ENCODE measurements at regions not wholly inside any gene's neighbourhood (a gene's known extent, or its start where the extent isn't known, plus 50 kb on each side); places are given as distances from the start of the nearest gene placed in this dataset.
A peak's percentile ranks its signal among the peaks of the same experiment; 100 is the strongest.
"Not testable (repeated sequence)": the region's sequence is repeated elsewhere in the genome, so short reads cannot be mapped to it uniquely, and the experiment has no call there.

GRCh38 chrX:94041881-94042280, 367.9 kb downstream of the FAM133A start:
- DNase-seq: no peak

DNA sequence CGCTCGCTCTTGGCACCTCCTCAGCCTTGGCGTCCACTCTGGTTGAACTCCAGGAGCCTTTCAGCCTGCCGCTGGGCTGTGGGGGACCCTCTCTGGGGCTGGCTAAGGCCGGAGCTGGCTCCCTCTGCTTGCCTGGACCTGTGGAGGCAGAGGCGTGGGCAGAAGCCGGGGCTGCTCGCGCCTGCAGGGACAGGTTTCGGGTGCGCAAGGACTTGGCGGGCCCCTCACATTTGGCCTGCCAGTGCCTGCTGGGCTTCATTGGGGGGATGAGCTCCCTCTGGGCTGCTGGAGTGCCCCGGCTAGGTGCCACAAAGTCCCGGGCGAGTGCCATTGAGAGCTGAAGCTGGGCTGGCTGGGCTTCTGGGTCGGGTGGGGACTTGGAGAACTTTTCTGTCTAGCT, 371.7 kb downstream of the FAM133A start:
- no peak for DNase-seq

DNA sequence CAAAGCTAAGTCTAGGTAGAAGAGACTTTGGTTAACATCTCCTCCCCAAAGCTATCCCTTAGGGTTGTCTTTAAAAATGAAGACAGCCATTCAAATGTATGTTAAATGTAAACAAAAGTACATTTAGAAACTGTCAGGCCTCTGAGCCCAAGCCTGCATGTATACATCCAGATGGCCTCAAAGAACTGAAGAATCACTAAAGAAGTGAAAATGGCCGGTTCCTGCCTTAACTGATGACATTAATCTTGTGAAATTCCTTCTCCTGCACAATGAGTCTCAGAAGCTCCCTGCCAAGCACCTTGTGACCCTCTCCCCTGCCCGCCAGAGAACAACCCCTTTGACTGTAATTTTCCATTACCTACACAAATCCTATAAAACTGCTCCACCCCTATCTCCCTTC, 377.9 kb downstream of the FAM133A start:
- DNase-seq: no peak

DNA sequence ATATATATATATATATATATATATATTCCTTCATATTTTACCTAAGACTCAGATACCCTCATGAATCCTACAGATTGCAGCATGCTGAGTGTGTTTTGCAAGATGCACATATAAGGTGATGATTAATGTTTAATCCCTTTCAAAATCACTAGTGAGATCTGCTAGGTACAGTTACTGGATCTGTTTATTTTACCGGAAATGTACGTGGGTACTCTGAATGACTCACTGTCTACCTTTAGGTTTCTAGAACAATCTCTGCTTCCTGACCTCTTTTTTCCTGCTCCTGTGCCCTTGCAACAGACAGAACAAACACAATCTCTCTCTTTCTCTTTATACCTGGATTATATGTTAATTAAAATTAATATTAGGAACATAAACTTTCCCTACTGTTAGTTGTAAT, 379.6 kb downstream of the FAM133A start:
- DNase-seq: no peak

DNA sequence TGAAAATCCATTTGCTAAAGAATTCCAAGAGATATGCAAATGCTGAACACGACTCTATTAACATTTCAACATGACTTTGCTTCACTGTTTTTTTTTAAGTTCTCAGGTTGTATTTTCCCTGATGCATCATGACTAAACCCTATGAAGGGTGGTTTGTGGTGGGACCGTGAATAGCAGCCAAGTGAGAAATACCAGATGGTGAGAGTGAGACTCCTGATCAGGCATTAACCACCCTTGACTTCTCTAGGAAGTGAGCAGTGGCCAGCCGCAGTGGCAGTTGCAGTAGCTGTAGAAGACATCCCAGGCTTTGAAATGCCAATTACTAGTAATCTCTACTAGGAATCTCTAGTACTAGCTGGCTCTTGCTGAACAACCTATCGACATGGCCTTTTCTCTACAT, 383.4 kb downstream of the FAM133A start:
- no peak for DNase-seq

- DNase-seq: peak; percentile 3
Observed at GRCh38 chrX:94058728-94059382, 384.8 kb downstream of the FAM133A start.

- DNase-seq: no peak
Observed at GRCh38 chrX:94065091-94065490, 391.1 kb downstream of the FAM133A start.

DNA sequence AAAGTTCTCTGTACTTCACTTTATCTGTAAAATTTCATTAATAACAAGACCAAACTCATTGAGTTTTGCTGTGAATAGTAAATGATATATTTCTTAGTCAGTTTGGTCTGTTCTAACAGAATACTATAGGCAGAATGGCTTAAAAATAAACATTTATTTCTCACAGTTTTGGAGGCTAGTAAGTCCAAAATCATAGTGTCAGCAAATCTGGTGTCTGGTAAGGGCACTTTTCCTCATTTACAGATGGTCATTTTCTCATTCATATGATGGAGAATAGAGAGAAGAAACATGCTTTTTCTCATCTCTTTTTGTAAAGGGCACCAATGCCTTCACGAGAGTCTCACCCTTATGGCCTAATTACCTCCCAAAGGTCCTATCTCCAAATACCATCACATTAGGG, 415.1 kb downstream of the FAM133A start:
- no peak for DNase-seq

GRCh38 chrX:94097868-94098267, 423.9 kb downstream of the FAM133A start:
- no peak for DNase-seq

DNA sequence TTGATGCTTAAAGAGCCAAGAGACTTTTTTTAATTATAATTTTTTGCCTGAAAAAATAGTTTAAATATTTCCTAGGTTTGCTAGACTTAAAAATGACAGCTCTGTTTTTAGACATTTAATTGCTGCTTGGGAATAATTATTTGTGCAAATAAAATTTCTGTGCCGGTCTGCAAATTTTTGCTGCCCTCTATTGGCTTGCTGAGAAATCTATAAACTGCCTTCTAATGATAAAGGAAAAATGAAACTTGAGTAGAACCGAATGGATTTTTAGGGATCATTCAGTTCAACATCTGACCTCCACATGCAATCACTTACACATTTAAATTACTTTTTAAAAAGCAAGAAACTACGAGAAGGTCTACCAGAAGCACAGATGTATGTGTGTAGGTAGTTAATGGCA, 434.0 kb downstream of the FAM133A start:
- DNase-seq: no peak

DNA sequence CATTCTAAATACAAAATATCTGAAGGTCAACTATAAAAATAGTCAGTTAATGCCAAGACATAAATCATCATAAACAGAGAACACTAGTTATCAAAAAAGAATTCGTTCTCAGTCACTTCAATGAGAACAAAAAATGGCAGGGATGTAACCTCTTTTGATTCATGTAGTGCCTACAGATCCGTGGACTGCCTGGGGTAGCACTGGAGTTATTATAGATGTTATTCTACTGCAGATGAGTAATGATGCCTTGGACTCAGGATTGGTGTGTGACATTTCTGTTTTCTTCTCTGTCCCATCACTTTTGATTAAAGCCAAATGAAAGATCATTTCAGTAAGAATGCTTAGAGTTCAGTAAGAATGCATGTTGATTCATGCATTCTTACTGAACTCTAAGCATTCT, 440.4 kb downstream of the FAM133A start:
- no peak for DNase-seq

DNA sequence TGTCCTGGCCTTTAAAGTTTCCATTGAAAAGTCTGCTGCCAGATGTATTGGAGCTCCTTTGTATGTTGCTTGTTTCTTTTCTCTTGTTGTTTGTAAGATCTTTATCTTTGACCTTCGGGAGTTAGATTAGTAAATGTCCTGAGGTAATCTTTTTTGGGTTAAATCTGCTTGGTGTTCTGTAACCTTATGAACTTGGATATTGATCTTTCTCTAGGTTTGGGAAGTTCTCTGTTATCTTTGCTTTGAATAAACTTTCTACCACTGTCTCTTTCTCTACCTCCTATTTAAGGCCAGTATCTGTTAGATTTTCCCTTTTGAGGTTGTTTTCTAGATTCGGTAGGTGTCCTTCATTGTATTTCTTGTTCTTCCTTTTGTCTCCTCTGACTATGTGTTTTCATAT, 447.8 kb downstream of the FAM133A start:
- no peak for DNase-seq

DNA sequence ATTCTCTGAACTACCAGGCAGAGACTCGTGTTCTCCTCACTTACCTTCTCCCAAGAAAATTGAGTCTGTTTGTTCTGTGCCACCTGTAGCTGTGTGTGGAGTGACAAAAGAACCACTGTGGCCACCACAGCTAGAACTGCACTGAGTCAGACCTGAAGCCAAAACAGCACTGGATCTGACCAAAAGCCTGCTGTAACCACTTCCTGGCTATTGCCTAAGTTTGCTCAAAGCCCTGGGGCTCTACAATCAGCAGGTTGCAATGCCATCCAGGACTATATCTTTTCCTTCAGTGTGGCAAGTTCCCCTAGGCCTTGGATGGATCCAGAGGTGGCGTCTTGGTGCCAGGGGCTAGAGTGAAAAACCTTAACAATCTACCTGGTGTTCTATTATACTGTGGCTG, 449.1 kb downstream of the FAM133A start:
- DNase-seq: no peak

DNA sequence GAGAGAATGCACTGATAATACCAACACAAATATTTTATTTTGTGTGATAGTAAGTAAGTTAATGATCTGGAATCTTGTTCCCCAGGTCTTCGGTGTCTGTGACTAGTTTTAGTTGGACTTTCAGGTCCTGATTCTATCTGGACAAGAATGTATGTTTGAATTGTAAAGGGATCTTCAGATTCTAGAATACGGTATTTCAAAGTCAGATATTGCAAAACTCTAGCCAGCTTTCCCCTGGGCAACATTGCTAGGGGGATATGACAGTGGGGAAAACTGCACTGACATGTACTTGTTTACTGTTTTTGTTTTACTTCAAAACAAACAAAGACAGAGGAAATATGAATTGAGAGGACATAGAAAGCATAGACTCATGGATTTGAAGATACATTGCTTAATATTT, 489.0 kb downstream of the FAM133A start:
- DNase-seq: no peak

DNA sequence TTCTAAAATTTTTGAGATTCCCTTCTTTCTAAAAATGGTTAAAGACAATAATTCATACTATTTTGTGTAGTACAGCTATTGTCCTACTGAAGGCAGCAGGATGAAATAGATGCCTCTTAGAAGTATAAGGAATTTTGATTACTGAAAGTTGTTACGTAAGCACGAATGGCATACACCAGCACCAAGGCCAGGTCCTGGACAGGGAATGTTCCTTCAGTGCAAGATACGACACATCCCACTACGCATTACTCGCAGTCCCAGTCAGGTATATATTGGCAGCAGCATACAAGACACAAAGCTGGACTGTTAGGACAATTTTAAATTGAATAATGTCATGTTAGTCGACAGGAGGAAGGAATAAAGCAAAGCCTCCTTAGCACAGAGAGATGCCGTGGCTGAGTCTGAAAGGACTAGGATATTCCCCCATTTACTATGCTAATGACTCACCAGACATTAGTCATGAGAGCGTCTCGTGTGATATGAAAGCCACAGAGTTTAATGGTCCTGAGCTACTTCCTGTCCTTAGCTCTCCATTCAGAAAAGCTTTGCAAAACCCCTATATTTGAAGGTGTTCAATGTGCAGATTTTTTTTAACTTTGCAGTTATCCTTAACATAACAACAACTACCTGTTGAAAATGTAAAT, 504.3 kb downstream of the FAM133A start:
- DNase-seq: no peak

GRCh38 chrX:94204524-94204923, 530.5 kb downstream of the FAM133A start:
- DNase-seq: no peak

- DNase-seq: no peak
Observed at GRCh38 chrX:94216738-94217137, 542.7 kb downstream of the FAM133A start.

DNA sequence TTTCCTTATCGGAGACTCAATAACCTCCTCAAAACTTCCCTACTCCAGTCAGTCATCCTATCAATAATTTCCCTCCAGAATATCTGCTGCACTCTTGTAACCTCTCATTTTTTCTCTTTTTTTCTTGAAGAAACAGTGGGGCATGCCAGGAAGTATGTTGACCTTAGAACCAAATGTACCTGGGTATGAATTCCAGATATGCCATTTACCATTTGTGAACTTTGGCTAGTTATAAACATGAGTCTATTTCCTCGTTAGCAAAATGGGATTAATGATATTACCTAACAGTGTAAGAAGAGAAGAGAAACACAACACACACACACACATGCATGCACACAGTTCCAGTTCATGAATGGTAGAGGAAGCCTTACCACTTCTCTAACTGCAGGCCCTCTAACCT, 578.2 kb downstream of the FAM133A start:
- DNase-seq: no peak

- no peak for DNase-seq
Observed at GRCh38 chrX:94256396-94256795, 582.4 kb downstream of the FAM133A start.

GRCh38 chrX:94265323-94265722, 591.3 kb downstream of the FAM133A start:
- DNase-seq: no peak

DNA sequence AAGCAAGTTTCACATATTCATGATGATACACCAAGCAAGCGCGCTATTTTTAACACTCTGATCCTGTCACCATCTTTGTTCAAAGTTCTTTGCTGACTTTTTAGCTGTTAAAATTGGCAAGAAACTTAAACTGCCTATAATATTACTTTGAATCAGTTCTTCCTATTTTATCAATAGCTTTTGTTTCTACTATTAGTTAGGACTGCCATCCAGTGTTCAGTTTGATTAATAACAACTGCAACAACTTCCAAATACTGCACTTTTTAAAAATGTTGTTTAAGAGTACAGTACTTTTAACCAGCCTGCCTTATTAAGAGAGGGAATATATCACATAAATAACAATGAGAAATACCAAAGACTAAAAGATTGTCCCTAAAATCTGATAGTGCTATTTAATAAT, 614.3 kb downstream of the FAM133A start:
- DNase-seq: no peak

- DNase-seq: no peak
Observed at GRCh38 chrX:94288972-94289371, 615.0 kb downstream of the FAM133A start.

DNA sequence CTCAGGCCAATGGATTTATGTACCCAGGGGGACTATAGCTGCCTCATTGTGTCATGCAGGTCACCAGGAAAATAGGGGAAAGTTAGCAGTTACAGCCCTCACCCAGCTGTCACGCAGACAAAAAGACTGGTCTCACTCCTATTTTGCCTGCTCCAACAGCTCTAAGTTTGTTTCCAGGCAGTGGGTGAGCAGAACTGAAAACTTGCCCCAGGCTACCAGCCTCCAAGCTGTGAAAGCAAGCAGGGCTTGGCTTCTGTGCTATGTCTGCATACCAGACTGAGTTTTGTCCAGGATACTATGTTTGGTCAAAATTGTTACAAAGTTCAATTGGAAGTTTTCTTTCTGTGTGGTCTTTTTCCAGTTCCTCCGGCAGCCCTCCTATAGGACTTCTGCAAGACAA, 628.4 kb downstream of the FAM133A start:
- no peak for DNase-seq

DNA sequence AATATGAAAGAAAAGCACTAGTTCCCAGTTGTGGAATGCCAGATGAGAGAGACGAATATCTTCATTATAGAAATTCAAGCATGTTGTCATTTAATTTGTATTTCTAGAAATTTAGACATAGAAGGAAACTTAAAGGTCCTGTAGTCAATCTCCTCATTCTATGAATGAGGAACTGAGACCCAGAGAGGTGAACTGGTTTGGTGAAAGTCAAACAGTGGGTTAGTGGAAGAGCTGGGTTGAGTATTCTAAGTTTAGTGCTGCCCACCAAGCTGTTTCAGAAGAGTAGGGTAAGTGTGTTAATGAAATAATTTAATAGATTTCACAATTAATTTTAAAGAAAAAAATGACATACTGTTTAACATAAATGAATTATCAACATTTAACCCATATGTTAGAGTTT, 655.2 kb downstream of the FAM133A start:
- no peak for DNase-seq

- DNase-seq: not testable (repeated sequence)
Observed at GRCh38 chrX:94341730-94342129, 667.7 kb downstream of the FAM133A start.
